HEK293 (cell line): ENCODE measurements at regions not wholly inside any gene's neighbourhood (a gene's known extent, or its start where the extent isn't known, plus 50 kb on each side); places are given as distances from the start of the nearest gene placed in this dataset.

Source experiments
- CTCF ChIA-PET: fragments of 350-600 bp; formaldehyde crosslinking; extraction: SDS; loops from one replicate; lab custom pipeline; 2021; ENCODE audit warnings: antibody characterized with exemption; lab: Yijun Ruan, JAX
- POLR2A ChIA-PET: fragments of 300-600 bp; formaldehyde crosslinking; extraction: SDS; loops from one replicate; lab custom pipeline; 2020; ENCODE audit warnings: antibody characterized with exemption, inconsistent platforms; lab: Yijun Ruan, JAX
- H3K27ac ChIP-seq: fragments of 200-500 bp; sonication (Bioruptor generic); 2 replicates; pipeline ENCODE4 v1.5.1; 2014; ENCODE audit warnings: low read depth, low read length, control low read depth, inconsistent platforms; ENCODE audit errors: extremely low read depth
- H3K36me3 ChIP-seq, 2 experiments: fragments of 200-500 bp in 1 of 2; sonication (Bioruptor generic) in 1 of 2; 1 replicate in 1 of 2; 2 replicates in 1 of 2; pipeline ENCODE4 v1.5.1; 2014 to 2017; ENCODE audit warnings: inconsistent platforms in 2 of 2, low read length in 2 of 2; ENCODE audit not compliant: control insufficient read depth in 2 of 2, insufficient read depth in 1 of 2
- H3K4me1 ChIP-seq: fragments of 200-500 bp; sonication (Bioruptor generic); 2 replicates; pipeline ENCODE4 v1.5.1; 2014; ENCODE audit warnings: mild to moderate bottlenecking, low read length, inconsistent platforms; ENCODE audit not compliant: control insufficient read depth, insufficient read depth
- H3K4me3 ChIP-seq: 2 replicates; pipeline ENCODE4 v1.5.1; 2011; ENCODE audit warnings: low read depth, mild to moderate bottlenecking, control low read depth, low read length, moderate library complexity
- H3K9me3 ChIP-seq: fragments of 200-500 bp; sonication (Bioruptor generic); 2 replicates; pipeline ENCODE4 v1.5.1; 2014; ENCODE audit warnings: low read depth, low read length, inconsistent platforms; ENCODE audit not compliant: control insufficient read depth, insufficient read depth
- HOXC10 ChIP-seq: sonication (generic); formaldehyde crosslinking; IDR thresholded peaks from 2 replicates; pipeline ENCODE4 v1.8.1; 2023; ENCODE audit warnings: mild to moderate bottlenecking, missing genetic modification reagents
- KLF7 ChIP-seq: fragments of 450-650 bp; formaldehyde crosslinking; IDR thresholded peaks from 2 replicates; pipeline ENCODE4 v1.5.1; 2016; ENCODE audit warnings: missing biosample characterization, missing genetic modification characterization, borderline replicate concordance
- ZFP3 ChIP-seq: fragments of 450-650 bp; formaldehyde crosslinking; IDR thresholded peaks from 2 replicates; pipeline ENCODE4 v1.5.1; 2016; ENCODE audit warnings: low read depth, missing biosample characterization, missing genetic modification characterization
- ZNF341 ChIP-seq: fragments of 450-650 bp; formaldehyde crosslinking; IDR thresholded peaks from 2 replicates; pipeline ENCODE4; 2016; ENCODE audit warnings: low read depth, missing biosample characterization, missing genetic modification characterization
- ZNF366 ChIP-seq: fragments of 450-650 bp; formaldehyde crosslinking; conservative IDR thresholded peaks from 2 replicates; pipeline ENCODE4 v1.5.1; 2016; ENCODE audit warnings: missing biosample characterization, missing genetic modification characterization
- ZNF670 ChIP-seq: fragments of 450-650 bp; formaldehyde crosslinking; IDR thresholded peaks from 2 replicates; pipeline ENCODE4 v1.5.1; 2016; ENCODE audit warnings: missing biosample characterization, missing genetic modification characterization, low read depth
- ZNF76 ChIP-seq: fragments of 450-650 bp; formaldehyde crosslinking; IDR thresholded peaks from 2 replicates; pipeline ENCODE4; 2016; ENCODE audit warnings: low read depth, missing biosample characterization, missing genetic modification characterization, borderline replicate concordance
- ZNF791 ChIP-seq: fragments of 450-650 bp; formaldehyde crosslinking; IDR thresholded peaks from 2 replicates; pipeline ENCODE4 v1.5.1; 2016; ENCODE audit warnings: missing biosample characterization, missing genetic modification characterization
- ZSCAN30 ChIP-seq: fragments of 450-650 bp; IDR thresholded peaks from 2 replicates; pipeline ENCODE4 v1.5.1; 2018; ENCODE audit warnings: missing biosample characterization, mild to moderate bottlenecking, missing genetic modification characterization, moderate library complexity
- TF ChIP-seq, protein P1 (sequence below): fragments of 450-650 bp; formaldehyde crosslinking; IDR thresholded peaks from 2 replicates; pipeline ENCODE4 v1.5.1; 2016; ENCODE audit warnings: missing biosample characterization, missing genetic modification characterization
- TF ChIP-seq, protein P2 (sequence below): fragments of 450-650 bp; formaldehyde crosslinking; IDR thresholded peaks from 2 replicates; pipeline ENCODE4 v1.5.1; 2016; ENCODE audit warnings: missing biosample characterization, missing genetic modification characterization, low read depth
- TF ChIP-seq, protein P3 (sequence below): fragments of 450-650 bp; formaldehyde crosslinking; conservative IDR thresholded peaks from 2 replicates; pipeline ENCODE4 v1.5.1; 2016; ENCODE audit warnings: low read depth, missing biosample characterization, missing genetic modification characterization
- TF ChIP-seq, protein P4 (sequence below): fragments of 450-650 bp; formaldehyde crosslinking; IDR thresholded peaks from 2 replicates; pipeline ENCODE4 v1.5.1; 2017; ENCODE audit warnings: missing biosample characterization, missing genetic modification characterization
- TF ChIP-seq, protein P5 (sequence below): fragments of 450-650 bp; formaldehyde crosslinking; IDR thresholded peaks from 2 replicates; pipeline ENCODE4 v1.5.1; 2016; ENCODE audit warnings: missing biosample characterization, missing genetic modification characterization

DNA sequence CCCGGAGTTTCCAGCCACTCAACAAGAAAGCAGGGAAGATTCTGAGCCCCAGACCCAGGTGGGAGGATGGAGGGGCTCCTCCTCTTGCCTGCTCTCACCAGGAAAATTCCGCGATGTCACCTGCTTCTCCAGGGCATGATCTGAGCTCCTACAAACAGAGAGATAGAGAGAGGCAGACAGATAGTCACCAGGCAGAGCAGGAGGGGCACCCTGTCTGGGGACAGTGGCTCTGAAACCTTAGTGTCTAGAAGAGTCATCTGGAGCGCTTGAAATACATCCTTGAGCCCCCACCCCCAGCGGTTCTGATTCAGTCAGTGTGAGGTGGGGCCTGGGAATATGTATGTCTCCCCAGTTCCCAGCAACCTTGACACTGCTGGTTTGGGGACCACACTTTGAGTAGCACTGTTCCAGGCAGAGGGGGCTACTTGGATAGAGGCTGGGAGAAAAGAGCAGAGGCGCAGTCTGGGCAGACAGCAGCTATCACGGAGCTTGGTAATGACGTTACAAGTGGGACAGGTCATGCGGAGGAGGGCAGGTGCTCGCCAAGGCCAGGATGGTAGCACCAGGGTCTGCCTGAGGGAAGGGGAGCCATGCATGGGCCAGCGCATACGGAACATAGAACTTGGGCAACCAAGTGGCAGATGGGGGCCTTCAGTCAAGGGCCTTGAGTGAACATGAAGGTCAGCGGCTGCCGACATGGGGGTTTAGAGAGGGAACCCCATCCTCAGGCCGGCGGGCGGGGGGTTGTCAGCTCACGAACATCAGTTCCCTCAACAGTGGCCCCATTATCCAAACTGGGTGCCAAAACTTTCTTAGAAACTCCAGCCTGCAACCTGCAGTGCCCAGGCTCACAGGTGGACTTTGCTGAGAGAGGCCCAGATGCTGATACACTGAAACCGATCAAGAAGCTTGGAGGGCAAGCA, 60.9 kb upstream of the MYEOV start (continued):
- TF ChIP-seq, protein P1, sequence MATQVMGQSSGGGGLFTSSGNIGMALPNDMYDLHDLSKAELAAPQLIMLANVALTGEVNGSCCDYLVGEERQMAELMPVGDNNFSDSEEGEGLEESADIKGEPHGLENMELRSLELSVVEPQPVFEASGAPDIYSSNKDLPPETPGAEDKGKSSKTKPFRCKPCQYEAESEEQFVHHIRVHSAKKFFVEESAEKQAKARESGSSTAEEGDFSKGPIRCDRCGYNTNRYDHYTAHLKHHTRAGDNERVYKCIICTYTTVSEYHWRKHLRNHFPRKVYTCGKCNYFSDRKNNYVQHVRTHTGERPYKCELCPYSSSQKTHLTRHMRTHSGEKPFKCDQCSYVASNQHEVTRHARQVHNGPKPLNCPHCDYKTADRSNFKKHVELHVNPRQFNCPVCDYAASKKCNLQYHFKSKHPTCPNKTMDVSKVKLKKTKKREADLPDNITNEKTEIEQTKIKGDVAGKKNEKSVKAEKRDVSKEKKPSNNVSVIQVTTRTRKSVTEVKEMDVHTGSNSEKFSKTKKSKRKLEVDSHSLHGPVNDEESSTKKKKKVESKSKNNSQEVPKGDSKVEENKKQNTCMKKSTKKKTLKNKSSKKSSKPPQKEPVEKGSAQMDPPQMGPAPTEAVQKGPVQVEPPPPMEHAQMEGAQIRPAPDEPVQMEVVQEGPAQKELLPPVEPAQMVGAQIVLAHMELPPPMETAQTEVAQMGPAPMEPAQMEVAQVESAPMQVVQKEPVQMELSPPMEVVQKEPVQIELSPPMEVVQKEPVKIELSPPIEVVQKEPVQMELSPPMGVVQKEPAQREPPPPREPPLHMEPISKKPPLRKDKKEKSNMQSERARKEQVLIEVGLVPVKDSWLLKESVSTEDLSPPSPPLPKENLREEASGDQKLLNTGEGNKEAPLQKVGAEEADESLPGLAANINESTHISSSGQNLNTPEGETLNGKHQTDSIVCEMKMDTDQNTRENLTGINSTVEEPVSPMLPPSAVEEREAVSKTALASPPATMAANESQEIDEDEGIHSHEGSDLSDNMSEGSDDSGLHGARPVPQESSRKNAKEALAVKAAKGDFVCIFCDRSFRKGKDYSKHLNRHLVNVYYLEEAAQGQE (tag by site-specific recombination) = no peak
- TF ChIP-seq, protein P2, sequence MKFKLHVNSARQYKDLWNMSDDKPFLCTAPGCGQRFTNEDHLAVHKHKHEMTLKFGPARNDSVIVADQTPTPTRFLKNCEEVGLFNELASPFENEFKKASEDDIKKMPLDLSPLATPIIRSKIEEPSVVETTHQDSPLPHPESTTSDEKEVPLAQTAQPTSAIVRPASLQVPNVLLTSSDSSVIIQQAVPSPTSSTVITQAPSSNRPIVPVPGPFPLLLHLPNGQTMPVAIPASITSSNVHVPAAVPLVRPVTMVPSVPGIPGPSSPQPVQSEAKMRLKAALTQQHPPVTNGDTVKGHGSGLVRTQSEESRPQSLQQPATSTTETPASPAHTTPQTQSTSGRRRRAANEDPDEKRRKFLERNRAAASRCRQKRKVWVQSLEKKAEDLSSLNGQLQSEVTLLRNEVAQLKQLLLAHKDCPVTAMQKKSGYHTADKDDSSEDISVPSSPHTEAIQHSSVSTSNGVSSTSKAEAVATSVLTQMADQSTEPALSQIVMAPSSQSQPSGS (tag by site-specific recombination) = no peak
- TF ChIP-seq ZSCAN30 = no peak
- TF ChIP-seq ZNF76 = no peak
- no peak for TF ChIP-seq HOXC10 (CRISPR knock-in tag)
- no peak for TF ChIP-seq ZNF791 (tag by site-specific recombination)
- TF ChIP-seq ZNF670 = no peak
- no peak for TF ChIP-seq ZFP3 (tag by site-specific recombination)

DNA sequence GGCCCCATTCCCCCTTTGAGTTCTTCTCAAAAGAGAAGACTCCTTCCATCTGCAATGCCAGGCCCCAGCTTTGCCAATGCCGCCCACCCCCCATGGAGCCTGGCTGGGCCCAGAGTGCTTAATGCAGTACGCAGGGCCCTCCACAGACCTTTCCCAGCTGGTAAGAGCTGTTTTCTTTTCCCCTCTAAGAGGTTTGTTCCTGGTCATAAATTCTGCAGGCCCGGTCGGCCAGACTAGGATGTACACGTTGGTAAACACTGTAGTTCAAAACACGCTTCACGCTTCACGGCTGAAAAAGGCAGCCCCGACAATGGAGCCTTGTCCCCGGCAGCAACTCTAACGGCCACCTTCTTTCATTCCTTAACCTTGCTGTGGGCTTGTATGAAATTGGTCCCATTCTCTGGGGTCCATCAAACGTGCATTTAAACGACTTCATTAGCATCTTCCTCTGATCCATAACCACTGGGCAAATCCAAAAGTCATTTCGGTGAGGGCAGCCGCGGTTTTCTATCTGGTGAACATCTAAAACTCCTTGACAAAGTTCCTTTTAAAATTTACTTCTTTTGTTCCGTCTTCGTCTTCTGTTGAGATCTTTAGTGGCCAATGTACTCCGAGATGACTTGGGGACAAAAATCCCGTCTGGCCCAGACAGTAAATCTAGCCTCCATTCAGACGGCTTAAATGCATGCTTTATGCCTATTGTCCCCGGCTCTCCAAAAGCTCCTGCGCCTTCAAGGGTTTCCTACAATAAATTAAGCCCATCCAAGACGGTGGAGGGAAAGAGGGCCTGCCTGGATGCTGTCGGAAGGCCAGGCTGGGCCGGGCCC, 60.0 kb upstream of the MYEOV start:
- Histone ChIP-seq H3K9me3 (no peaks in the 10 kb centered on the region), H3K4me1 (no peaks in the 10 kb centered on the region), H3K4me3 (no peak overlapping the region), H3K36me3 (no peaks in the 10 kb centered on the region), H3K27ac (no peak overlapping the region)
- ChIA-PET POLR2A (no interaction called here), CTCF (interaction anchor here (0.6 kb wide), 1 partner anchor 311 kb away, joined by 3 read pairs; no protein-coding TSS in a partner anchor)
- TF ChIP-seq ZNF341 (tag by site-specific recombination) = no peak
- TF ChIP-seq ZFP3 (tag by site-specific recombination) = no peak
- no peak for TF ChIP-seq KLF7 (tag by site-specific recombination)
- TF ChIP-seq, protein P3, sequence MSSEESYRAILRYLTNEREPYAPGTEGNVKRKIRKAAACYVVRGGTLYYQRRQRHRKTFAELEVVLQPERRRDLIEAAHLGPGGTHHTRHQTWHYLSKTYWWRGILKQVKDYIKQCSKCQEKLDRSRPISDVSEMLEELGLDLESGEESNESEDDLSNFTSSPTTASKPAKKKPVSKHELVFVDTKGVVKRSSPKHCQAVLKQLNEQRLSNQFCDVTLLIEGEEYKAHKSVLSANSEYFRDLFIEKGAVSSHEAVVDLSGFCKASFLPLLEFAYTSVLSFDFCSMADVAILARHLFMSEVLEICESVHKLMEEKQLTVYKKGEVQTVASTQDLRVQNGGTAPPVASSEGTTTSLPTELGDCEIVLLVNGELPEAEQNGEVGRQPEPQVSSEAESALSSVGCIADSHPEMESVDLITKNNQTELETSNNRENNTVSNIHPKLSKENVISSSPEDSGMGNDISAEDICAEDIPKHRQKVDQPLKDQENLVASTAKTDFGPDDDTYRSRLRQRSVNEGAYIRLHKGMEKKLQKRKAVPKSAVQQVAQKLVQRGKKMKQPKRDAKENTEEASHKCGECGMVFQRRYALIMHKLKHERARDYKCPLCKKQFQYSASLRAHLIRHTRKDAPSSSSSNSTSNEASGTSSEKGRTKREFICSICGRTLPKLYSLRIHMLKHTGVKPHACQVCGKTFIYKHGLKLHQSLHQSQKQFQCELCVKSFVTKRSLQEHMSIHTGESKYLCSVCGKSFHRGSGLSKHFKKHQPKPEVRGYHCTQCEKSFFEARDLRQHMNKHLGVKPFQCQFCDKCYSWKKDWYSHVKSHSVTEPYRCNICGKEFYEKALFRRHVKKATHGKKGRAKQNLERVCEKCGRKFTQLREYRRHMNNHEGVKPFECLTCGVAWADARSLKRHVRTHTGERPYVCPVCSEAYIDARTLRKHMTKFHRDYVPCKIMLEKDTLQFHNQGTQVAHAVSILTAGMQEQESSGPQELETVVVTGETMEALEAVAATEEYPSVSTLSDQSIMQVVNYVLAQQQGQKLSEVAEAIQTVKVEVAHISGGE = no peak
- TF ChIP-seq, protein P4, sequence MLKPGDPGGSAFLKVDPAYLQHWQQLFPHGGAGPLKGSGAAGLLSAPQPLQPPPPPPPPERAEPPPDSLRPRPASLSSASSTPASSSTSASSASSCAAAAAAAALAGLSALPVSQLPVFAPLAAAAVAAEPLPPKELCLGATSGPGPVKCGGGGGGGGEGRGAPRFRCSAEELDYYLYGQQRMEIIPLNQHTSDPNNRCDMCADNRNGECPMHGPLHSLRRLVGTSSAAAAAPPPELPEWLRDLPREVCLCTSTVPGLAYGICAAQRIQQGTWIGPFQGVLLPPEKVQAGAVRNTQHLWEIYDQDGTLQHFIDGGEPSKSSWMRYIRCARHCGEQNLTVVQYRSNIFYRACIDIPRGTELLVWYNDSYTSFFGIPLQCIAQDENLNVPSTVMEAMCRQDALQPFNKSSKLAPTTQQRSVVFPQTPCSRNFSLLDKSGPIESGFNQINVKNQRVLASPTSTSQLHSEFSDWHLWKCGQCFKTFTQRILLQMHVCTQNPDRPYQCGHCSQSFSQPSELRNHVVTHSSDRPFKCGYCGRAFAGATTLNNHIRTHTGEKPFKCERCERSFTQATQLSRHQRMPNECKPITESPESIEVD (tag by site-specific recombination) = no peak
- TF ChIP-seq, protein P5, sequence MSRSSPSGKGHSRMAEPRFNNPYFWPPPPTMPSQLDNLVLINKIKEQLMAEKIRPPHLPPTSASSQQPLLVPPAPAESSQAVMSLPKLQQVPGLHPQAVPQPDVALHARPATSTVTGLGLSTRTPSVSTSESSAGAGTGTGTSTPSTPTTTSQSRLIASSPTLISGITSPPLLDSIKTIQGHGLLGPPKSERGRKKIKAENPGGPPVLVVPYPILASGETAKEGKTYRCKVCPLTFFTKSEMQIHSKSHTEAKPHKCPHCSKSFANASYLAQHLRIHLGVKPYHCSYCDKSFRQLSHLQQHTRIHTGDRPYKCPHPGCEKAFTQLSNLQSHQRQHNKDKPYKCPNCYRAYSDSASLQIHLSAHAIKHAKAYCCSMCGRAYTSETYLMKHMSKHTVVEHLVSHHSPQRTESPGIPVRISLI (tag by site-specific recombination) = no peak
- TF ChIP-seq ZNF670 = no peak
- TF ChIP-seq ZNF366 (tag by site-specific recombination) = no peak
